ENCODE measurements at regions not wholly inside any gene's neighbourhood (a gene's known extent, or its start where the extent isn't known, plus 50 kb on each side); places are given as distances from the start of the nearest gene placed in this dataset.

DNA sequence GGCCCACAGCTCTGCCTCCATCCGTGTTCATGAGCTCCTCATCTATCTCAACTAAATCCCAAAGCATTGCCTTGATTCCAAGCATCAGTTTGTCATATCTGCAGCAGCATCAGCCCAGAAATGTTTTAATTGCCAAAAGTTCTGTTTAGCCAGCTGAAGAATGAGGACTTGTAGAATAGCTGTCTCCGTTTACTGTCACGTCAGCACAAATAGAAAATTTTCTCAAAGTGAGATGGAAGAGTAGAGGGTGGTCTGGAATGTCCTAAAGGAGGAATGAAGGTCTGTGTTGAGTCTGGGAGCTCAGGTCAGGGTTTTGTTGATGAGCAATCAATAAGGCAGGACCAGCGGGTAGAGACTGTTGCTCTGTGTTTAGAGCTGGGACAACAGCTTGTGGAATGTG, 134.9 kb upstream of the ISX start:
- H2AFZ ChIP-seq (ENCODE audit: low read depth, low read length, poor library complexity, severe bottlenecking), result no peak overlapping the region
- no peaks in the 10 kb centered on the region for H3K79me2 ChIP-seq (ENCODE audit: insufficient read depth, low read length)
- H3K27me3 ChIP-seq (ENCODE audit: insufficient read depth, low read length), result peaks cover 11% of the 10 kb centered on the region; the same call in 1 of the 2 replicates
- H3K4me1 ChIP-seq (ENCODE audit: control insufficient read depth in 1 of 2, insufficient read depth in 2 of 2, low read length in 2 of 2), result no peaks in the 10 kb centered on the region
- H4K20me1 ChIP-seq (ENCODE audit: insufficient read depth), result no peaks in the 10 kb centered on the region; the same call in 1 of the 2 replicates
- ChIA-PET CTCF (no interaction called here), POLR2A (no interaction called here), RAD21 (ENCODE audit: low non-redundant PET in 1 of 2, low total read pairs in 2 of 2, uncharacterized antibody in 2 of 2, unreplicated experiment in 2 of 2) (no interaction called here)
- no peak overlapping the region for H3K4me2 ChIP-seq (ENCODE audit: low read length)
- TF ChIP-seq, protein P1, sequence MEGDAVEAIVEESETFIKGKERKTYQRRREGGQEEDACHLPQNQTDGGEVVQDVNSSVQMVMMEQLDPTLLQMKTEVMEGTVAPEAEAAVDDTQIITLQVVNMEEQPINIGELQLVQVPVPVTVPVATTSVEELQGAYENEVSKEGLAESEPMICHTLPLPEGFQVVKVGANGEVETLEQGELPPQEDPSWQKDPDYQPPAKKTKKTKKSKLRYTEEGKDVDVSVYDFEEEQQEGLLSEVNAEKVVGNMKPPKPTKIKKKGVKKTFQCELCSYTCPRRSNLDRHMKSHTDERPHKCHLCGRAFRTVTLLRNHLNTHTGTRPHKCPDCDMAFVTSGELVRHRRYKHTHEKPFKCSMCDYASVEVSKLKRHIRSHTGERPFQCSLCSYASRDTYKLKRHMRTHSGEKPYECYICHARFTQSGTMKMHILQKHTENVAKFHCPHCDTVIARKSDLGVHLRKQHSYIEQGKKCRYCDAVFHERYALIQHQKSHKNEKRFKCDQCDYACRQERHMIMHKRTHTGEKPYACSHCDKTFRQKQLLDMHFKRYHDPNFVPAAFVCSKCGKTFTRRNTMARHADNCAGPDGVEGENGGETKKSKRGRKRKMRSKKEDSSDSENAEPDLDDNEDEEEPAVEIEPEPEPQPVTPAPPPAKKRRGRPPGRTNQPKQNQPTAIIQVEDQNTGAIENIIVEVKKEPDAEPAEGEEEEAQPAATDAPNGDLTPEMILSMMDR (IDR thresholded peaks at IDR 0.05 in 2 of 3, conservative IDR thresholded peaks at IDR 0.05 in 1 of 3; ENCODE audit: borderline replicate concordance in 1 of 3, insufficient read depth in 1 of 3, low read depth in 2 of 3, low read length in 2 of 3), result no peak
- no peak for TF ChIP-seq ZFX (IDR thresholded peaks at IDR 0.05)
- TF ChIP-seq, protein P2, sequence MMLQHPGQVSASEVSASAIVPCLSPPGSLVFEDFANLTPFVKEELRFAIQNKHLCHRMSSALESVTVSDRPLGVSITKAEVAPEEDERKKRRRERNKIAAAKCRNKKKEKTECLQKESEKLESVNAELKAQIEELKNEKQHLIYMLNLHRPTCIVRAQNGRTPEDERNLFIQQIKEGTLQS (IDR thresholded peaks at IDR 0.05), result no peak
- no peak for TF ChIP-seq POLR2A (IDR thresholded peaks at IDR 0.05; ENCODE audit: borderline replicate concordance, extremely low read depth, insufficient read depth, insufficient read length)
- TF ChIP-seq EZH2 (IDR thresholded peaks at IDR 0.05), result no peak
- TF ChIP-seq, protein P3, sequence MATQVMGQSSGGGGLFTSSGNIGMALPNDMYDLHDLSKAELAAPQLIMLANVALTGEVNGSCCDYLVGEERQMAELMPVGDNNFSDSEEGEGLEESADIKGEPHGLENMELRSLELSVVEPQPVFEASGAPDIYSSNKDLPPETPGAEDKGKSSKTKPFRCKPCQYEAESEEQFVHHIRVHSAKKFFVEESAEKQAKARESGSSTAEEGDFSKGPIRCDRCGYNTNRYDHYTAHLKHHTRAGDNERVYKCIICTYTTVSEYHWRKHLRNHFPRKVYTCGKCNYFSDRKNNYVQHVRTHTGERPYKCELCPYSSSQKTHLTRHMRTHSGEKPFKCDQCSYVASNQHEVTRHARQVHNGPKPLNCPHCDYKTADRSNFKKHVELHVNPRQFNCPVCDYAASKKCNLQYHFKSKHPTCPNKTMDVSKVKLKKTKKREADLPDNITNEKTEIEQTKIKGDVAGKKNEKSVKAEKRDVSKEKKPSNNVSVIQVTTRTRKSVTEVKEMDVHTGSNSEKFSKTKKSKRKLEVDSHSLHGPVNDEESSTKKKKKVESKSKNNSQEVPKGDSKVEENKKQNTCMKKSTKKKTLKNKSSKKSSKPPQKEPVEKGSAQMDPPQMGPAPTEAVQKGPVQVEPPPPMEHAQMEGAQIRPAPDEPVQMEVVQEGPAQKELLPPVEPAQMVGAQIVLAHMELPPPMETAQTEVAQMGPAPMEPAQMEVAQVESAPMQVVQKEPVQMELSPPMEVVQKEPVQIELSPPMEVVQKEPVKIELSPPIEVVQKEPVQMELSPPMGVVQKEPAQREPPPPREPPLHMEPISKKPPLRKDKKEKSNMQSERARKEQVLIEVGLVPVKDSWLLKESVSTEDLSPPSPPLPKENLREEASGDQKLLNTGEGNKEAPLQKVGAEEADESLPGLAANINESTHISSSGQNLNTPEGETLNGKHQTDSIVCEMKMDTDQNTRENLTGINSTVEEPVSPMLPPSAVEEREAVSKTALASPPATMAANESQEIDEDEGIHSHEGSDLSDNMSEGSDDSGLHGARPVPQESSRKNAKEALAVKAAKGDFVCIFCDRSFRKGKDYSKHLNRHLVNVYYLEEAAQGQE (IDR thresholded peaks at IDR 0.05; ENCODE audit: low read depth), result no peak
- TF ChIP-seq SIN3A (IDR thresholded peaks at IDR 0.05; ENCODE audit: low read depth), result no peak
- TF ChIP-seq EZH2phosphoT487 (IDR thresholded peaks at IDR 0.05; ENCODE audit: borderline replicate concordance), result no peak
- TF ChIP-seq EGR1 (IDR thresholded peaks at IDR 0.05; ENCODE audit: low read depth), result no peak
- no TSS peak for BruUV-seq (replicated peaks)
- no peak overlapping the region for H3K27ac ChIP-seq (ENCODE audit: low read depth, low read length)
- H3K4me3 ChIP-seq (replicated peaks in 1 of 2; ENCODE audit: low read depth in 1 of 2, low read length in 2 of 2), result no peak overlapping the region
- no peaks in the 10 kb centered on the region for H3K9me2 ChIP-seq (ENCODE audit: insufficient read depth)
- DNase-seq (ENCODE audit: low read depth, low spot score) (no peak), ATAC-seq (no peak)
- intact Hi-C loops (cut with micrococcal nuclease), result loop anchor here (5.0 kb wide), 1 partner anchor 196 kb away; no protein-coding TSS in a partner anchor
- no peak overlapping the region for H3K9ac ChIP-seq (ENCODE audit: low read length)
- H3K36me3 ChIP-seq (ENCODE audit: control insufficient read depth in 1 of 2, insufficient read depth in 2 of 2, low read length in 2 of 2), result no peaks in the 10 kb centered on the region
- H3K9me3 ChIP-seq (ENCODE audit: control insufficient read depth in 1 of 2, insufficient read depth in 1 of 2, low read depth in 1 of 2, low read length in 2 of 2), result no peaks in the 10 kb centered on the region
